GM20000 (cell line): ENCODE measurements at regions not wholly inside any gene's neighbourhood (a gene's known extent, or its start where the extent isn't known, plus 50 kb on each side); places are given as distances from the start of the nearest gene placed in this dataset.

ENCODE experiments used
- DNase-seq: peaks from one replicate; pipeline ENCODE4 v3.0.0; 2012; ENCODE audit warnings: low spot score
- CTCF ChIP-seq: IDR thresholded peaks from 2 replicates; pipeline ENCODE4 v1.5.1; 2012; ENCODE audit warnings: mild to moderate bottlenecking, control low read depth; ENCODE audit errors: extremely low read depth, missing control alignments

- no peak for TF ChIP-seq CTCF
Observed at GRCh38 chr5:173411791-173412555, 83.8 kb upstream of the STC2 start.

GRCh38 chr5:173410459-173411233 lies 82.4 kb upstream of the STC2 start:
- TF ChIP-seq CTCF: no peak
- DNase-seq: no peak

More at GRCh38 chr5:173411791-173412555, 83.8 kb upstream of the STC2 start:
- DNase-seq: no peak

GRCh38 chr5:173408946-173409345 lies 80.7 kb upstream of the STC2 start:
- no peak for DNase-seq
- TF ChIP-seq CTCF: no peak

- no peak for TF ChIP-seq CTCF
- no peak for DNase-seq
Observed at GRCh38 chr5:173399851-173400250, 71.6 kb upstream of the STC2 start.

GRCh38 chr5:173397516-173397915 lies 69.3 kb upstream of the STC2 start:
- no peak for TF ChIP-seq CTCF
- no peak for DNase-seq

DNA sequence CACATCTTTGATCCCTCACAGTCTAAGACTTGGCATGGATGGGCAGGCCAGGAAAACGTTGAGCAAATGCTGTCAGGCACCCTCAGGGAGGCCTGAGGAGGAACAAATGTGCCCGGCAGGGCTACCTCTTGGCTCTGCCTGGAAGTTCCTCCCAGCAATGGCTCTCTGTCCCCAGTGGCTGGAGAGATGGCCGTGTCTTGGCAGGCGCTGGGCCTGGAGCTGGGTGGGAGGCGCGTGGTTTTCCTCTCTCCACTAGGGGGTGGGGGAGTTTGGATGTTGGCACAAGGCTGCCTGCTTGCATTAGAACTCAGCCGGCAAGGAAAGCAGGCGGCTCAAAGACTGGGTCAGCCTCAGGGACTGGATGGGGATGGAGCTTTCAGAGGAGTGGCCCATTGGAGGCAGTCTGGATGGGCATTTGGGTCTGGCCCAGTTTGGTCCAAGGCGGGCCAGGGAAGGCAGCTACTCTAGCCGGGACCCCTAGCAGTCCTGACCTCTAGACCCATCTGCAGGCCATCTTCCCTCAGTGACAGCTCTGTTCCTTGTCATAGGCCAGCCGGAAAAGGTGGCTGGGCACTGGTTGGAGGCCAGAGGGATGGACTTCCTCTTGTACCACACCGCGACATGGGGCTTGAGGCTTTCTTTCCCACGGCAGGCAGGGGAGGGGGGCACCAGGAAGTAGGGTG lies 68.2 kb upstream of the STC2 start:
- no peak for DNase-seq
- TF ChIP-seq CTCF: no peak

- no peak for DNase-seq
- TF ChIP-seq CTCF: no peak
Observed at GRCh38 chr5:173395933-173396308, 67.7 kb upstream of the STC2 start.
